ENCODE measurements at regions not wholly inside any gene's neighbourhood (a gene's known extent, or its start where the extent isn't known, plus 50 kb on each side); places are given as distances from the start of the nearest gene placed in this dataset.
A peak's percentile ranks its signal among the peaks of the same experiment; 100 is the strongest.

DNA sequence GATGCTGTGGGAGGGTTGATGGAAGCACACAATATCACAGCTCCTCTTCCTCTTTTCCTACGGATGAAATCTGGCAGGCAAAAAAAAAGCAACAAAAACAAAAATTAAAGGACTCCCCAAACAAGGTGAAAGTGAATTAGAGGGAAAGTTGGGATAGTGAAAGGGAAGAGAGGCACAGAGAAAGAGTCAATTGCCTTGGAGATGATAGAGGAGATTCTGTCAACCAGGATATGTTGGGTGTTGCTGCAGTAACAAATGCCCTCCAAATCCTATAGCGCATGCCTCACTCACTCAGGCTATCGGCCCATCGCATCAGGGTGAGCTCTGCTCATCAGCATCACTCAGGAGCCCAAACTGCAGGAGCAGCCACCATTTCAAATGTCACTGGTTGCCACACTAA, 119.1 kb downstream of the DLEU7 start:
- no peak overlapping the region for H3K4me3 ChIP-seq (ENCODE audit: low read length)
- DNase-seq (ENCODE audit: low read depth) = no peak
- TF ChIP-seq, protein P1, sequence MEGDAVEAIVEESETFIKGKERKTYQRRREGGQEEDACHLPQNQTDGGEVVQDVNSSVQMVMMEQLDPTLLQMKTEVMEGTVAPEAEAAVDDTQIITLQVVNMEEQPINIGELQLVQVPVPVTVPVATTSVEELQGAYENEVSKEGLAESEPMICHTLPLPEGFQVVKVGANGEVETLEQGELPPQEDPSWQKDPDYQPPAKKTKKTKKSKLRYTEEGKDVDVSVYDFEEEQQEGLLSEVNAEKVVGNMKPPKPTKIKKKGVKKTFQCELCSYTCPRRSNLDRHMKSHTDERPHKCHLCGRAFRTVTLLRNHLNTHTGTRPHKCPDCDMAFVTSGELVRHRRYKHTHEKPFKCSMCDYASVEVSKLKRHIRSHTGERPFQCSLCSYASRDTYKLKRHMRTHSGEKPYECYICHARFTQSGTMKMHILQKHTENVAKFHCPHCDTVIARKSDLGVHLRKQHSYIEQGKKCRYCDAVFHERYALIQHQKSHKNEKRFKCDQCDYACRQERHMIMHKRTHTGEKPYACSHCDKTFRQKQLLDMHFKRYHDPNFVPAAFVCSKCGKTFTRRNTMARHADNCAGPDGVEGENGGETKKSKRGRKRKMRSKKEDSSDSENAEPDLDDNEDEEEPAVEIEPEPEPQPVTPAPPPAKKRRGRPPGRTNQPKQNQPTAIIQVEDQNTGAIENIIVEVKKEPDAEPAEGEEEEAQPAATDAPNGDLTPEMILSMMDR (conservative IDR thresholded peaks at IDR 0.05; ENCODE audit: low read depth, low read length) = no peak

DNA sequence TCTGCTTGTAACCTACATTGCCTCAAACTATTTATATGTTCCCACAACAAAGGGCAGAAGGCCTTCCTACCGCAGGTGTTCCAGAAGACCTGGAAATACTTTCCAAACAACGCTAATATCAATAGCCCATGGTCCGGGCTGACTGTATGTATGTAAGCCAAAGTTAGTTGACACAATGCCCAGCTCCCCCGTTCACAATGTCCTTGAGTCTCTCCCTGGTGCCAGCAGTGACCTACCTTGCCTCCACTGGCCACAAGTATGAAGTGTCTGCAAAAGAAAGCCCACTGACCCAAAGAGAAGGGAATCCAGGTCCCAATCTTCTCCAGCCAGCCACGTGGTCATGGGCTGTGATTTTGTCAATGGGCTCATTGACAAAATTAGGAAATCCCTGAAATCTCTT, 118.6 kb downstream of the DLEU7 start:
- no peak overlapping the region for H3K4me3 ChIP-seq (ENCODE audit: low read length)
- no peak for DNase-seq (ENCODE audit: low read depth)
- TF ChIP-seq, protein P1 (conservative IDR thresholded peaks at IDR 0.05; ENCODE audit: low read depth, low read length) = no peak

DNA sequence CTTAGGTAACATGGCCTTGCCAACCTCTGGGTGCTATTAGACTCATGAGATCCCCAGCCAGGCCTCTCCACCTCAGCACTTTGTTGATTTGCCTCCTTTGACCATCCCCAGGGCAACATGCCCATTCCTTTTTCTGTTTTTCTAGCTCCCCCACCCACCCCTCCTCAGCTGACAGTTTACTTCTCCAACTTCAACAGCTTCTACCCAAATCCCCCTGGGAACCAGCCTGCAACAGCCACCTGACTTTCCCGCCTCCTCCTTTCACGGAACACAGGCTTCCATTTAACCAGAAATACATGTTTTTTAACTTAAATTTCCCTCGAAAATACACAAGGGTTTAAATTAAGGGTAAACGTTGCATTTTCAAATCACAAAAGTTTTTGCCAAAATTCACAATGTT, 117.3 kb downstream of the DLEU7 start:
- peak; percentile 36 for DNase-seq (ENCODE audit: low read depth)
- H3K4me3 ChIP-seq (ENCODE audit: low read length) = no peak overlapping the region
- TF ChIP-seq, protein P1 (conservative IDR thresholded peaks at IDR 0.05; ENCODE audit: low read depth, low read length) = no peak

DNA sequence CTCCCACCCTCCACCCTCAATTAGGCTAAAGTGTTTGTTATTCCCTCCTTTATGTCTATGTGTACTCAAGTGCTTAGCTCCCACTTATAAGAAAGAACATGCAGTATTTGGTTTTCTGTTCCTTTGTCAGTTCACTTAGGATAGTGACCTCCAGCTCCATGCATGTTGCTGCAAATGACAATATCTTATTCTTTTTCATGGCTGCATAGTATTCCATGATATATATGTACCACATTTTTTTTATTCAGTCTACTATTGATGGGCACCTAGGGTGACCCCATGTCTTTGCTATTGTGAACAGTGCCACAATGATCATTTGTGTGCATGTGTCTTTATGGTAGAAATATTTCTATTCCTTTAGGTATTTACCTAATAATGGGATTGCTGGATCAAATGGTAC, 114.3 kb downstream of the DLEU7 start:
- no peak for DNase-seq (ENCODE audit: low read depth)
- TF ChIP-seq, protein P1 (conservative IDR thresholded peaks at IDR 0.05; ENCODE audit: low read depth, low read length) = no peak
- no peak overlapping the region for H3K4me3 ChIP-seq (ENCODE audit: low read length)

DNA sequence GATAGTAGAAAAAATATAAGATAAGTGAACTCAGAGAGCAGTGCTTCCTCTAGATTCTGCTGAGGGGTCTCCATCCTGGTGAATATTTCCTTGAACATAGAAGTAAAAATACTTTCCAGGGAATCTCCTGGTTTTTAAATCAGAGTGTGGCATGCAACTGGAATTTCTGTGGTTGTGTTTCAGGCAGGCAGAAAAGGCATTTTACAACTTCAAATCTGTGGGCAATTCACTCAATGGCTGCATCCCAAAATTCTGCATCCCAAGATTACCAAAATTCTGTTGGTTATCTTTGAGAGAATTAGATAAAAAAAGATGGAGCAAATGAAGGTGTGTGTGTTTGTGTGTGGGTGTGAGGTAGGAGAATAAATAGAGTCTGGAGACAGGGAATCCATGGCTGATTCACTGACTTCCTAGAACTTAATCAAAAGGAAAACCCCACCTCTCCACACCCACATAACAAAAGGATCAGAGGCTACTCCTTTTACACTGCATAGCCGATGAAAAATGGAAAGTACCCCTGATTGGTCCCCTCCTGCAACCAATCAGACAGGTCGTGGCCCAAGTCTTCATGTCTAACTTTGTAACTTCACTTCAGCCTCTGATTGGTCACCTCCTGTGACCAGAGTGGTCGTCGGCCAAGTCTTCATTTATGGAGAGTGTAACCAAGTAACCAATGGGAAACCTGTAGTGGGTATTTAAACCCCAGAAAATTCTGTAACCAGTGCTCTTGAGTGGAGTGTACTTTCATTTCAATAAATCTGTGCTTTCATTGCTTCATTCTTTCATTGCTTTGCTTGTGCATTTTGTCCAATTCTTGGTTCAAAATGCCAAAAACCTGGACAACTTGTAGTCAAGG, 112.8 kb downstream of the DLEU7 start:
- no peak for DNase-seq (ENCODE audit: low read depth)
- TF ChIP-seq, protein P1 (conservative IDR thresholded peaks at IDR 0.05; ENCODE audit: low read depth, low read length) = no peak
- H3K4me3 ChIP-seq (ENCODE audit: low read length) = no peak overlapping the region

DNA sequence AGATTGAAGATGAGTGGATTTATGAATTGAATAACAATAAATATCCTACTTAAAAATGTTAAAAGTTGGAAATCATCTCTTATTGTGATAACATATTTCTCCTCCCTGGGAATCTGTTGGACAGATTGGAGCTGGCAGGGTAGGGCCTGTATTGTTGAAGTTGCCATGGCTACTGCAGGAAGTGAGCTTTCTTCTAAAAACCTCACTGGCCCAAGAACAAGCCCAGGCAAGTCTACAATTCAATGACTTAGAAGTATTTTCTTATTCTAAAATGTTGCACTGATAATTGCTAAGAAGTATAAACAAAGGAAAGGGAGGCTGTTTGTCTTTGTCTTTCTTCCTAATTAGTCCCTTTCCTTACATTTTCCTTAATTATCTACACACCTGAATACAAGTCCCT, 112.1 kb downstream of the DLEU7 start:
- peak; percentile 41 for DNase-seq (ENCODE audit: low read depth)
- H3K4me3 ChIP-seq (ENCODE audit: low read length) = no peak overlapping the region
- TF ChIP-seq, protein P1 (conservative IDR thresholded peaks at IDR 0.05; ENCODE audit: low read depth, low read length) = no peak

DNA sequence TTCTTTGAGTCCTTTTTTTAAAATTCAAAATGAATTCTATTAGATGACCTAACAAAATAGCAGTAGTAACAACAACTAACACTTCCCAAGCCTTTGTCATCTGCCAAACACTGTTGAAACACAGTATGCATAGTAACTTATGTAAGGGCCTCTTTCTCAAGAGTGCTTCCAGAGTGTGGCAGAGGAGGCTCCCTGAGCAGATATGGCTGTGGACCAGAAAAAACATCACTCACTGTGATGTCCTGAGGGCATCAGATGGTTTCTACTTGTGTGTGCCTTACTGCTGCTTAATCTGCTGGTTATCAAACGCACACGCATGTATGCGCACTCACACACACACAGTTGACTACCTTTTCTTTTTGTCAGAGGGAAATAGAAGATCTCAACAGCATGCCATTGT, 110.8 kb downstream of the DLEU7 start:
- no peak for DNase-seq (ENCODE audit: low read depth)
- TF ChIP-seq, protein P1 (conservative IDR thresholded peaks at IDR 0.05; ENCODE audit: low read depth, low read length) = no peak
- no peak overlapping the region for H3K4me3 ChIP-seq (ENCODE audit: low read length)
